Fibroblast of mammary gland (primary cell): ENCODE measurements at regions not wholly inside any gene's neighbourhood (a gene's known extent, or its start where the extent isn't known, plus 50 kb on each side); places are given as distances from the start of the nearest gene placed in this dataset.

Experiments
- DNase-seq: peaks from one replicate; pipeline ENCODE4 v3.0.0-alpha.2; 2010; ENCODE audit warnings: low read depth
- H3K4me3 ChIP-seq: 2 replicates; pipeline ENCODE4 v1.5.1; 2011; ENCODE audit warnings: low read depth, mild to moderate bottlenecking, low read length, moderate library complexity; ENCODE audit not compliant: control insufficient read depth
- CTCF ChIP-seq: conservative IDR thresholded peaks from 2 replicates; pipeline ENCODE4 v1.5.1; 2011; ENCODE audit warnings: low read depth, low read length, inconsistent platforms; ENCODE audit not compliant: control insufficient read depth, insufficient read depth

- DNase-seq: no peak
- no peak overlapping the region for H3K4me3 ChIP-seq
- no peak for TF ChIP-seq CTCF
Measured at GRCh38 chr10:78891741-78892140, 177.0 kb upstream of the ZMIZ1 start.

- DNase-seq: peak; percentile 4
- no peak for TF ChIP-seq CTCF
- no peak overlapping the region for H3K4me3 ChIP-seq
Measured at GRCh38 chr10:78892338-78893176, 176.2 kb upstream of the ZMIZ1 start.

GRCh38 chr10:78893217-78893616, 175.5 kb upstream of the ZMIZ1 start:
- H3K4me3 ChIP-seq: no peak overlapping the region
- no peak for TF ChIP-seq CTCF
- no peak for DNase-seq

- H3K4me3 ChIP-seq: no peak overlapping the region
- TF ChIP-seq CTCF: no peak
- no peak for DNase-seq
Measured at GRCh38 chr10:78894089-78894840, 174.5 kb upstream of the ZMIZ1 start.

GRCh38 chr10:78894841-78895195, 173.9 kb upstream of the ZMIZ1 start:
- no peak overlapping the region for H3K4me3 ChIP-seq
- no peak for DNase-seq
- TF ChIP-seq CTCF: no peak

GRCh38 chr10:78895469-78895868, 173.3 kb upstream of the ZMIZ1 start:
- TF ChIP-seq CTCF: no peak
- H3K4me3 ChIP-seq: no peak overlapping the region
- no peak for DNase-seq
